ENCODE measurements at regions not wholly inside any gene's neighbourhood (a gene's known extent, or its start where the extent isn't known, plus 50 kb on each side); places are given as distances from the start of the nearest gene placed in this dataset.

DNA sequence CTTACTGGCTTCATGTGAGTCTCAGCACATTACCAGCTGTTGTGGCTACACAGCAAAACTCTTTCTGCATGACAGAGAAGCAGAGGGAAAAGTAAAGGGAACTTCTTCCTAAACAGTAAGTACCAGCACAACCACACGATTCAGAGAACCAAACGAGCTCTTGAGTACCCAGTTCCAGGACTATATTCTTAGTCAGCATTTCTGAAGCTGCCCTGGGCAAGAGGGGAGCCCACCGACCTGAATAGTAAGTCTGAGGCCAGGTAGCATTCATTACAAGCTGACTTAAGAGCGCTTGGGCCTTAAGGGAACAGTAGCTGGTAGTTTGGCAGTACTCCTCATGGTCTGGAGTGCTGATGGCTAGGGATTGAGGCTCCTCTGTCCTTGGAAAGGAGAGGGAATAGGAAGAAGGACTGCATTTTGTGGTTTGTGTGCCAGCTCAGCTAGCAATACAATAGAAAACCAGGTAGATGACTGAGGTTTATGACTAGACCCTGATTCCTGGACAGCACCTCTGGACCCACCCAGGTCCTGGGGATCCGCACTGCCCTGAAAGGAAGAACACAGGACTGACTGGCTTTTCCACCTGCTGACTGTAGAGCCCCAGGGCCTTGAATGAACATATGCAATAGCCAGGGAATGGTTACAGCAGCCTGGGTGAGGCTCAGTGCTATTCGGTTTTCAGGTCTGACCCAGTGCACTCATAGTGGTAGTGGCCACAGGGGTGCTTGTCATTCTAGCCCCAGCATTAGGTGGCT is 396.8 kb upstream of the PRMT6 start:
- ChIA-PET POLR2A (no interaction called here), CTCF (no interaction called here)
- Mint-ChIP-seq H3K9me3 (ENCODE audit: unreplicated experiment) (peaks cover 9% of the 10 kb centered on the region), H3K36me3 (ENCODE audit: insufficient read depth, unreplicated experiment) (no peaks in the 10 kb centered on the region), H3K27me3 (ENCODE audit: insufficient read depth, unreplicated experiment) (no peaks in the 10 kb centered on the region), H3K4me1 (ENCODE audit: insufficient read depth, unreplicated experiment) (no peaks in the 10 kb centered on the region), H3K27ac (ENCODE audit: low read depth, unreplicated experiment) (no peak overlapping the region), H3K4me3 (ENCODE audit: unreplicated experiment) (no peak overlapping the region)
- TF ChIP-seq, protein P1, sequence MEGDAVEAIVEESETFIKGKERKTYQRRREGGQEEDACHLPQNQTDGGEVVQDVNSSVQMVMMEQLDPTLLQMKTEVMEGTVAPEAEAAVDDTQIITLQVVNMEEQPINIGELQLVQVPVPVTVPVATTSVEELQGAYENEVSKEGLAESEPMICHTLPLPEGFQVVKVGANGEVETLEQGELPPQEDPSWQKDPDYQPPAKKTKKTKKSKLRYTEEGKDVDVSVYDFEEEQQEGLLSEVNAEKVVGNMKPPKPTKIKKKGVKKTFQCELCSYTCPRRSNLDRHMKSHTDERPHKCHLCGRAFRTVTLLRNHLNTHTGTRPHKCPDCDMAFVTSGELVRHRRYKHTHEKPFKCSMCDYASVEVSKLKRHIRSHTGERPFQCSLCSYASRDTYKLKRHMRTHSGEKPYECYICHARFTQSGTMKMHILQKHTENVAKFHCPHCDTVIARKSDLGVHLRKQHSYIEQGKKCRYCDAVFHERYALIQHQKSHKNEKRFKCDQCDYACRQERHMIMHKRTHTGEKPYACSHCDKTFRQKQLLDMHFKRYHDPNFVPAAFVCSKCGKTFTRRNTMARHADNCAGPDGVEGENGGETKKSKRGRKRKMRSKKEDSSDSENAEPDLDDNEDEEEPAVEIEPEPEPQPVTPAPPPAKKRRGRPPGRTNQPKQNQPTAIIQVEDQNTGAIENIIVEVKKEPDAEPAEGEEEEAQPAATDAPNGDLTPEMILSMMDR (IDR thresholded peaks at IDR 0.05; ENCODE audit: unreplicated experiment) = no peak
- intact Hi-C loops (cut with micrococcal nuclease) = no loop called here
- DNase-seq (ENCODE audit: unreplicated experiment) = no peak
- BruUV-seq (replicated peaks) = no TSS peak

DNA sequence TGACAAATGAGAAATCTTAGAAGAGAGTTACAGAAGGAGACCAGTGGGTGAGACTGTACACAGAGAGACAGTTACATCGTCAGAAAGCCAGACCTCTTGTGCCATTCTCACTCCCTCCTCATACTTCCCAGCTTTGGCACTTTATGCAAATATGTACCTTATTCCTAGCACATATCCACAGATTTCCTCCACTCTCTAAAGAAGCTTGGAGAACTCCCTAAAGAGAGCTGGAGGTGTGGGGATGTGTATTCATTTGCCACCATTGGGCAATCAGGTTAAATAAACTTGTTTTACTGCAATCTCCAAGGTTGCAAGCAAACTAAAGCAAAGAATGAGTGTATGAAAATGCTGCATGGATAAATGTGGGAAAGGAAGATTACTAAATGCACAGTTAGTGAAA is 380.9 kb upstream of the PRMT6 start:
- Mint-ChIP-seq H3K4me1 (ENCODE audit: insufficient read depth, unreplicated experiment) (peaks cover 12% of the 10 kb centered on the region), H3K4me3 (ENCODE audit: unreplicated experiment) (no peak overlapping the region), H3K36me3 (ENCODE audit: insufficient read depth, unreplicated experiment) (no peaks in the 10 kb centered on the region), H3K27ac (ENCODE audit: low read depth, unreplicated experiment) (no peak overlapping the region), H3K27me3 (ENCODE audit: insufficient read depth, unreplicated experiment) (no peaks in the 10 kb centered on the region), H3K9me3 (ENCODE audit: unreplicated experiment) (no peaks in the 10 kb centered on the region)
- intact Hi-C loops (cut with micrococcal nuclease) = no loop called here
- no peak for DNase-seq (ENCODE audit: unreplicated experiment)
- ChIA-PET POLR2A (no interaction called here), CTCF (interaction anchor here (0.6 kb wide), 2 partner anchors 368 to 1233 kb away, joined by 3 read pairs; no protein-coding TSS in a partner anchor)
- TF ChIP-seq, protein P1 (IDR thresholded peaks at IDR 0.05; ENCODE audit: unreplicated experiment) = no peak
- BruUV-seq (replicated peaks) = no TSS peak

DNA sequence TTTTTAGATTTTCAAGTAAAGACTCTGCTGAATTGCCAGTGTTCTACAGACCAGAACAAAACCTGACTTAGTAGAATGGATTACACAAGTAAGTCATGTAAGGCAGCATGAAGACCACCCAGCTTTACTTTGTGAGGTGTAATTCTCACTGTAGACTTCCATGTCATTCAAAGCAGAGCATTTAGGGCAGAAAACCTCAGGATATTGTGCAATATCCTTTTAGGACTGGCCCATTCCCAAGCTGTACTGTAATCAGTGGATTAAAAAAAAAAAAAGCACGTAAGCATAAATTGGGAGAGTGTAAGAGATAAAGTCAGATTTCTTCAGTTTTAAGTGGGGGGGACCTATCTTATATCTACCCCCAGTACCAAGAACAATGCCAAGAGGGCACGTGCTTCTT is 380.5 kb upstream of the PRMT6 start:
- Mint-ChIP-seq H3K27me3 (ENCODE audit: insufficient read depth, unreplicated experiment) (no peaks in the 10 kb centered on the region), H3K36me3 (ENCODE audit: insufficient read depth, unreplicated experiment) (no peaks in the 10 kb centered on the region), H3K4me3 (ENCODE audit: unreplicated experiment) (no peak overlapping the region), H3K27ac (ENCODE audit: low read depth, unreplicated experiment) (no peak overlapping the region), H3K9me3 (ENCODE audit: unreplicated experiment) (no peaks in the 10 kb centered on the region), H3K4me1 (ENCODE audit: insufficient read depth, unreplicated experiment) (peaks cover 12% of the 10 kb centered on the region)
- no TSS peak for BruUV-seq (replicated peaks)
- DNase-seq (ENCODE audit: unreplicated experiment) = peak; percentile 61
- POLR2A ChIA-PET = no interaction called here
- intact Hi-C loops (cut with micrococcal nuclease) = no loop called here
- TF ChIP-seq, protein P1 (IDR thresholded peaks at IDR 0.05; ENCODE audit: unreplicated experiment) = no peak
- CTCF ChIA-PET = interaction anchor here (0.6 kb wide), 2 partner anchors 368 to 1234 kb away, joined by 3 read pairs; no protein-coding TSS in a partner anchor

DNA sequence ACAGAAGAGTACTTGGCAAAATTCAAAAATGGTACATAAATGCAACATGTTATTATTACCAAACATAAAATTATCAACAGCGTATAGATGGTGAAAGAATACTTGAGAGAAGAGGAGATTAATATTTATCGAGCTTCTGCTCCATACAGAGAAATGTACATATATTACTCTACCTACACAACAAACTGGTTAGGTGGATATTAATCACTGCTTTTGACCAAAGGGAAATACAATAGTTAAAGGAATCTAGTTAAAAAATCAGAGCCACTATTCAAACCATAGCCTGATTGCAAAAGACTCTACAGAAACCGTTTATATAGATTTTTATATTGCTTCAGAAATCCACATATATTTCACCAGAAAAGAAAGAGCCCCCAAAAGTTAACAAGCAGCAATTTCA is 379.3 kb upstream of the PRMT6 start:
- ChIA-PET CTCF (no interaction called here), POLR2A (no interaction called here)
- peaks cover 12% of the 10 kb centered on the region for H3K4me1 Mint-ChIP-seq (ENCODE audit: insufficient read depth, unreplicated experiment)
- TF ChIP-seq, protein P1 (IDR thresholded peaks at IDR 0.05; ENCODE audit: unreplicated experiment) = no peak
- H3K36me3 Mint-ChIP-seq (ENCODE audit: insufficient read depth, unreplicated experiment) = no peaks in the 10 kb centered on the region
- DNase-seq (ENCODE audit: unreplicated experiment) = no peak
- BruUV-seq (replicated peaks) = no TSS peak
- H3K4me3 Mint-ChIP-seq (ENCODE audit: unreplicated experiment) = no peak overlapping the region
- no peak overlapping the region for H3K27ac Mint-ChIP-seq (ENCODE audit: low read depth, unreplicated experiment)
- H3K9me3 Mint-ChIP-seq (ENCODE audit: unreplicated experiment) = no peaks in the 10 kb centered on the region
- no peaks in the 10 kb centered on the region for H3K27me3 Mint-ChIP-seq (ENCODE audit: insufficient read depth, unreplicated experiment)
- intact Hi-C loops (cut with micrococcal nuclease) = no loop called here

Measured in MCF 10A (cell line).